ENCODE measurements at regions not wholly inside any gene's neighbourhood (a gene's known extent, or its start where the extent isn't known, plus 50 kb on each side); places are given as distances from the start of the nearest gene placed in this dataset.

DNA sequence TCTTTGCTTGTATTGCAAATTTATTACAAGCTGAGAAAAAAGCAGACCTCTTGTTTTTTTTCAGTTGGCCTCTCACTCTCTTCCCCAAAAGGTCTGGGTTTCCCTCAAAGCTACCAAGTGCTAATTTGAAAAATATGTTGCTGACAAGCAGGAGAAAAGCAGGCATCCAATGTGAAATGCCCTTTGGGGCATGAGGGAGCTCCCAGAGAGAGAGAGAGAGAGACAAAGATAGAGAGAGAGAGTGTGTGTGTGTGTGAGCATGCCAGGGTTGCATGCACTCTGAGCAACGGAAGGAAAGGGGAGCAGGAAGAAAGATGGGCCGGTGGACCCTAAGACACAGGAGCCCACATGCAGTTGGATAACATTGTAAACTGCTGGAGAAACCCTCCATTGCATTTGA, 358.4 kb downstream of the TMEM38B start:
- TF ChIP-seq, protein P1, sequence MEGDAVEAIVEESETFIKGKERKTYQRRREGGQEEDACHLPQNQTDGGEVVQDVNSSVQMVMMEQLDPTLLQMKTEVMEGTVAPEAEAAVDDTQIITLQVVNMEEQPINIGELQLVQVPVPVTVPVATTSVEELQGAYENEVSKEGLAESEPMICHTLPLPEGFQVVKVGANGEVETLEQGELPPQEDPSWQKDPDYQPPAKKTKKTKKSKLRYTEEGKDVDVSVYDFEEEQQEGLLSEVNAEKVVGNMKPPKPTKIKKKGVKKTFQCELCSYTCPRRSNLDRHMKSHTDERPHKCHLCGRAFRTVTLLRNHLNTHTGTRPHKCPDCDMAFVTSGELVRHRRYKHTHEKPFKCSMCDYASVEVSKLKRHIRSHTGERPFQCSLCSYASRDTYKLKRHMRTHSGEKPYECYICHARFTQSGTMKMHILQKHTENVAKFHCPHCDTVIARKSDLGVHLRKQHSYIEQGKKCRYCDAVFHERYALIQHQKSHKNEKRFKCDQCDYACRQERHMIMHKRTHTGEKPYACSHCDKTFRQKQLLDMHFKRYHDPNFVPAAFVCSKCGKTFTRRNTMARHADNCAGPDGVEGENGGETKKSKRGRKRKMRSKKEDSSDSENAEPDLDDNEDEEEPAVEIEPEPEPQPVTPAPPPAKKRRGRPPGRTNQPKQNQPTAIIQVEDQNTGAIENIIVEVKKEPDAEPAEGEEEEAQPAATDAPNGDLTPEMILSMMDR (IDR thresholded peaks at IDR 0.05; ENCODE audit: extremely low read depth in 1 of 2, insufficient read depth in 1 of 2, low read depth in 1 of 2, low read length in 2 of 2), result no peak
- TF ChIP-seq POLR2AphosphoS5 (IDR thresholded peaks at IDR 0.05; ENCODE audit: insufficient read depth, low read depth, low read length), result no peak
- no peak for TF ChIP-seq POLR2A (IDR thresholded peaks at IDR 0.05; ENCODE audit: low read depth, low read length)
- no peak for TF ChIP-seq GATA2 (IDR thresholded peaks at IDR 0.05; ENCODE audit: insufficient read depth, insufficient read length, low read depth, low read length)
- TF ChIP-seq, protein P2, sequence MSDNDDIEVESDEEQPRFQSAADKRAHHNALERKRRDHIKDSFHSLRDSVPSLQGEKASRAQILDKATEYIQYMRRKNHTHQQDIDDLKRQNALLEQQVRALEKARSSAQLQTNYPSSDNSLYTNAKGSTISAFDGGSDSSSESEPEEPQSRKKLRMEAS (IDR thresholded peaks at IDR 0.05; ENCODE audit: insufficient read depth, insufficient read length), result no peak
- no peak for TF ChIP-seq EZH2 (IDR thresholded peaks at IDR 0.05; ENCODE audit: borderline replicate concordance, low read depth, low read length, severe bottlenecking)
- no peak for TF ChIP-seq JUN (IDR thresholded peaks at IDR 0.05; ENCODE audit: borderline replicate concordance, insufficient read depth, insufficient read length, low read depth)
- TF ChIP-seq MYC (IDR thresholded peaks at IDR 0.05; ENCODE audit: low read depth, low read length), result no peak
- no peak for TF ChIP-seq FOS (IDR thresholded peaks at IDR 0.05; ENCODE audit: borderline replicate concordance, insufficient read depth, low read length)
